K562 (cell line): ENCODE measurements at regions not wholly inside any gene's neighbourhood (a gene's known extent, or its start where the extent isn't known, plus 50 kb on each side); places are given as distances from the start of the nearest gene placed in this dataset.

ENCODE experiments used
- E2F5 ChIP-seq: sonication (generic); formaldehyde crosslinking; IDR thresholded peaks from 2 replicates; pipeline ENCODE4 v1.8.0; 2022; ENCODE audit warnings: mild to moderate bottlenecking, missing genetic modification reagents
- LCOR ChIP-seq: sonication (generic); formaldehyde crosslinking; IDR thresholded peaks from 2 replicates; pipeline ENCODE4 v1.8.0; 2022; ENCODE audit warnings: mild to moderate bottlenecking, missing genetic modification reagents
- MEF2A ChIP-seq: IDR thresholded peaks from 2 replicates; pipeline ENCODE4 v1.6.1; 2011; ENCODE audit warnings: low read depth, mild to moderate bottlenecking, low read length, moderate library complexity; ENCODE audit not compliant: control insufficient read depth
- RBFOX2 ChIP-seq: fragments of 200-400 bp; formaldehyde crosslinking; IDR thresholded peaks from 2 replicates; pipeline ENCODE4 v1.6.1; 2017; ENCODE audit warnings: low read depth, mild to moderate bottlenecking, low read length, moderate library complexity
- RBM22 ChIP-seq: fragments of 200-400 bp; formaldehyde crosslinking; IDR thresholded peaks from 2 replicates; pipeline ENCODE4 v1.6.1; 2018; ENCODE audit warnings: low read length, low read depth; ENCODE audit not compliant: poor library complexity, severe bottlenecking
- TBP ChIP-seq: optimal IDR thresholded peaks from 2 replicates; pipeline ENCODE3; 2011; ENCODE audit warnings: low read depth, low read length, improper control_type of control experiment
- TRIM24 ChIP-seq, 2 experiments: fragments of 450-650 bp; IDR thresholded peaks; 2 replicates each; pipeline ENCODE4 v1.6.1; 2016
- ZBTB33 ChIP-seq: sonication (generic); formaldehyde crosslinking; IDR thresholded peaks from 2 replicates; pipeline ENCODE4 v1.8.1; 2023; ENCODE audit warnings: mild to moderate bottlenecking, missing genetic modification reagents
- ZBTB7A ChIP-seq: IDR thresholded peaks from 2 replicates; pipeline ENCODE4 v1.6.1; 2011; ENCODE audit warnings: low read depth, mild to moderate bottlenecking, low read length, moderate library complexity, borderline replicate concordance; ENCODE audit not compliant: control insufficient read depth
- ZNF165 ChIP-seq: fragments of 250-450 bp; sonication (Bioruptor Pico); IDR thresholded peaks from 2 replicates; pipeline ENCODE4 v1.4.0; 2020; ENCODE audit warnings: borderline replicate concordance
- ZSCAN29 ChIP-seq: fragments of 450-650 bp; IDR thresholded peaks from 2 replicates; pipeline ENCODE4 v1.6.1; 2017

DNA sequence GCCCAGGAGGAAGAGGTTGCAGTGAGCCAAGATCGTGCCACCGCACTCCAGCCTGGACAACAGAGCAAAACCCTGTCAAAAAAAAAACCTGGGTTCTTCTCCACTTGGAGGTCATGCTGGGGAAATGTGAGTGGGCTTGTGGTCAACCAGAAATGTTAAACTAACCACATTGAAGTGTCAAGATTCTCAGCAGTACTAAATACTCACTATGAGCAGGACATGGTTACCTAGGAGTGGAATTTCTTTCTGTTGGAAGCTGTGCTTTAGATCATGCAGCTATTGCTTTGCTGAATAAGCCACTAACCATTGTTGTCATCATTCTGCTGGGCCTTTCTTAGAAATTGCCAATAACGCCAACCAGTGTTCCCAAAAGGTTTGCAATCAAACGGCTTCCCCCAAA lies 253.3 kb upstream of the TSHZ3 start:
- TF ChIP-seq ZBTB7A (no peak), MEF2A (no peak), ZNF165 (no peak), ZSCAN29 (no peak), RBM22 (no peak), LCOR (CRISPR knock-in tag) (no peak), ZBTB33 (no peak), RBFOX2 (no peak), E2F5 (CRISPR knock-in tag) (no peak), TBP (no peak), TRIM24 (IDR thresholded peaks at IDR 0.05) (no peak)
